ENCODE measurements at regions not wholly inside any gene's neighbourhood (a gene's known extent, or its start where the extent isn't known, plus 50 kb on each side); places are given as distances from the start of the nearest gene placed in this dataset.

- DNase-seq: no peak
These were observed 267.9 kb downstream of the SOX11 start for GRCh38 chr2:5959836-5960820.

GRCh38 chr2:5967506-5967905 lies 275.3 kb downstream of the SOX11 start:
- no peak for DNase-seq

- DNase-seq: no peak
These were observed 277.1 kb downstream of the SOX11 start for GRCh38 chr2:5969303-5969702.

GRCh38 chr2:5970347-5970746 lies 278.2 kb downstream of the SOX11 start:
- no peak for DNase-seq

DNA sequence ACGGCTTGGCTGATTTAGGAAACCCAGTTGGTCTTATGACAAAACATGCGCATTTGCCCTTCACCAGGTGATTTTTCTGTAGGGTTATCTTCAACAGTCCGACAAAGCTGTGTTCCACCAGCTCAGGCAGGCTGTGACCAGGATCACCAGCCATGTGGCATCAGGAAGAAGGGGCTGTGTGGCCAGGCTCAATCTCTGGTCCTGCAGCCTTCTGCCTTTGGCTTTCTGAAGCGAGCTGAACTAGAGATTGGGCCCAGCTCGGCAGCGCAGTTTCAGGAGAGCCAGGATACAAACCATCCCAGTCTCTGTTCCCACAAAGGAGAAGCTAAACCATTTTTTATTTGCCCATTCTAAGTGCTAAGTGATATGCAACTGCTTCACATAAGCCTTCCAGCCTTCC lies 282.3 kb downstream of the SOX11 start:
- no peak for DNase-seq

- DNase-seq: no peak
These were observed 283.2 kb downstream of the SOX11 start for GRCh38 chr2:5975401-5975800.

- no peak for DNase-seq
These were observed 284.4 kb downstream of the SOX11 start for GRCh38 chr2:5976531-5977065.

DNA sequence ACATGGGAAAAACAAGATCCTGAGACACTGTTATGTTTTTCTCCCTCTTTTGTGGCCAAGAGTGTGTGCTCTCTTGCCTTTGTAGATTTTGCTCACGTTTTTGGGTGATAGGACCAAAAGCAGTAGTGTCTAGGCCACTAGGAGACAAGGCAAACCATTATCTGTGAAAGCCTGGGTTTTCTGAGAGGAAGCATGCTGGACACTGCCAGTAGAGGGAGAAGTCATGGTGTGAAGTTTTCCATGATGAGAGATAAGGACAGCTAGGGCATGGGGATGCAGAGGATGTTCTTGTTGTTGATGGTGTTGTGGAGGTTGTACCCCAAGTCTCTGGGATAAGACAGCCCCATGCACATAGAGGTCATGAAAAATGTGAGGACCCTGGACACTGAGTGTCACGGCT lies 285.3 kb downstream of the SOX11 start:
- DNase-seq: no peak

GRCh38 chr2:5978131-5978751 lies 286.1 kb downstream of the SOX11 start:
- DNase-seq: no peak

- DNase-seq: no peak
These were observed 288.4 kb downstream of the SOX11 start for GRCh38 chr2:5980450-5981190.

- DNase-seq: no peak
These were observed 290.2 kb downstream of the SOX11 start for GRCh38 chr2:5982193-5982902.

- no peak for DNase-seq
These were observed 290.7 kb downstream of the SOX11 start for GRCh38 chr2:5982903-5983265.

DNA sequence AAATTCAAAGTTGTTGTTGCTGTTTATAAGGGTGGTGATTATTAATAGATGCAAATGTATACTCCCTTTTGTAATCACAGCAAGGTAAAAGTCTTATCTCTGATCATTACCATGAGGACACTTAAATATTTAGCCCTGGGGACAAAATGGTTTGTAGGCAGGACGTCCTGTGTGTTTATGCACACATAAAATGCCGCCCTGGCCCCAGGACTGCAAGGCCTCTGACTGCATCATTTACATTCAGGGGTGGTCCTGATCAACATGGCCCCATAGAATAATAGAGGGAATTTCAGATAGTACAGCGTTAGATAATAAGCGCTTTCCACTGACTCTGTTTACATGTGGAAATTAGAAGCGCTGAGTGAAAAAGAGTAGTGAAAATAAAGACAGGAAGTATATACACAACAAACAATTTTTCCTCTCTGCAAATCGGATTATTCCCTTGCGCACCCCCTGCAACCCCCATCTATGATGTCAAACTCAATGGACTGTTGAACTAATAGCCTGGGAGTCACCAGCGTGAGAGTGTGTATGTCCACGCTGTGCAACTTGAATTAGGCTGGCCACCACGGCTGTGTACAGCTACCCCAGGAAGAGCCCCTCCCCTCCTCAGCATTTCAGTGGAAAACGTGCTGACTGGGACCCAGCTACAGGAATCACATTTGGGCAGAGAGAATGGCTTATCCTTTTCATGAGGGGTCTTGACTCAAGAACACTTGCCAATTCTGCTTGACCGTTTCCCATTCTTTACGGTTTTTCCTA lies 291.5 kb downstream of the SOX11 start:
- no peak for DNase-seq

DNA sequence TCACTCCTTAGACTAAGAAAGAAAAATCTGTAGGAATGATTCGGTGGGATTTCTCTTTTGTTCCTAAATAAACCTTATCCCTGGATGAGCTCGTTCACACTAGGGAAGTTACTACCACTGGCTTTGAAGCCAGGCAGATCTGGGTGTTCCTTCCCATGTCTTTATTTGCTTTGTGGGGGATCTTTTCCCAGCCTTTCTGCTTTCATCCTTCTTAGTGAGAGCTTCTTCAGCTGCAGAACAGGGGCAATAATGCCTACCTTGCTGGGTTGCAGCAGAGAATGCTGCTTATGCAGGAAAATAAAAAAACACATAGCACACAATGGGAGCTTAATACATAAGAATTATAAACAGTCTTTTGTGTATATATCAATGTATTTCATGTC lies 292.1 kb downstream of the SOX11 start:
- DNase-seq: no peak

- DNase-seq: no peak
These were observed 292.8 kb downstream of the SOX11 start for GRCh38 chr2:5984946-5985345.

DNA sequence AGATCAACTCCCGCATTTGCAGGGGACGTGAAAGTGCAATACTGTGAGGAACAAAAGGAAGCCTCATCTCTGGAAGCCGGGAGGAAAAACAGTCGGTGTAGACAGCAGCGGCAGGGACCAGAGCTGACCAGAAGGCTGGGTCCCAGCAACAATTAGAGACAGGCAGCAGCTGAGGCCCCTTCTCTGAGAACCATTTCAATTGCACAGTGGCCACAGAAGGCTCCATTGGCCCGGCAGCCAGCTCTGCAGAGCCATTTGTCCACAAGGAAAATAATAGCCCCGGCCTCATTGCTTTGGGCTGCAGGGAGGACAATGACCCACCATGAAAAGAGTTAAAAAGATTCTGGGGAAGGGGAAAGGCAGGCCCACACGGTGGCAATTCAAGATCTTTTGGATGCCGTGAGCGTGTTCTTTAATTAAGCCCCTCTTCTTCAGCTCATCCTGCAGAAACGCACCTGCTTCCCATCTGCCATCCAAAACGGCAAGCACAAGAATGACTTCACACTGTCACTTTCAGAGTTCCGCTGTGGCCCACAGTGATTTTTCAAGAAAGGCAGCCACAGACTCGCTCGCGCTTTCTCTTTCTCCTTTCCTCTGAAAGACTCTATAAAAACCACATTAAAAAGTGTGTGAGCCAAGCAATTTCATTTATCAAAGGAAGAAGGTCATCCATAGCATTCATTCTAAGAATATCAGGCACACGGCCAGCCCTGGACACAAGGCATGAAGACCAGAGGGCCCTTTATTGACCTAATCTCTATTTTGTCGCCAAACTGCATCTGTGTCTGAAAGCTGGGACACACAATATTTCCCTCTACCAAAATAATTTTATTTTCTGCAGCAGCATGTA lies 293.6 kb downstream of the SOX11 start:
- no peak for DNase-seq

GRCh38 chr2:5986801-5987787 lies 294.9 kb downstream of the SOX11 start:
- peak; percentile 40 for DNase-seq

DNA sequence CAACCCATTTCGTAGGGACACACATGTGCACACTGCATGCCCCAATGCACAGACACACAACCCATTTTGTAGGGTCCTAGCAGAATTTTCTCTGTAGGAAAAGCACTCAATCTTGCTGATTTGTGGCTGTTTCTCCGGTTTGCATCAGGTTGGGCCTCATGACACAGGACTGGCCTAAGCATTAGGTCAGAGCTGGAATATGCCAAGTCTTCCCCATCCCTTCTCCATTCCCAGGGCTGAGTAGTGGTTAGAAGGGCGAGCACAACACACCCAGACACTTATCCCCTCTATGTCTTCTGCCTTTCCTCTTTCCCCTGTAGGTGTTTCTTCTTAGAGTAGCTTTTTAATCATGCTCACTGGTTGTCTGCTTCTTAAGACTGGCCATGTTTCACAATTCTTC lies 295.9 kb downstream of the SOX11 start:
- no peak for DNase-seq

- no peak for DNase-seq
These were observed 297.9 kb downstream of the SOX11 start for GRCh38 chr2:5990086-5990485.

All from NCI-H187 treated with DMSO at 0.1 percent for 48 hours (cell line).